Mucosa of descending colon (tissue), 3 donors: ENCODE measurements at regions not wholly inside any gene's neighbourhood (a gene's known extent, or its start where the extent isn't known, plus 50 kb on each side); places are given as distances from the start of the nearest gene placed in this dataset. TPM values are rescaled to one million over a fixed set of nuclear protein-coding genes. Genes with fewer than 3 reads are reported as not detected.

Experiments used
- ATAC-seq: fragments of 200-7000 bp; cut with Tn5 transposase; one replicate; pipeline ENCODE4 v1.9.1; 2020; ENCODE audit warnings: mild to moderate bottlenecking, moderate library complexity
- DNase-seq, 3 donors: peaks; one replicate each; pipeline ENCODE4 v3.0.0-alpha.2; 2020
- H3K36me3 ChIP-seq: fragments of 200-600 bp; one replicate; pipeline ENCODE4 v1.8.0; 2021; ENCODE audit warnings: low read depth, mild to moderate bottlenecking
- H3K4me1 ChIP-seq: fragments of 200-600 bp; one replicate; pipeline ENCODE4 v1.8.0; 2021; ENCODE audit warnings: low read depth, mild to moderate bottlenecking
- H3K4me3 ChIP-seq: fragments of 200-600 bp; one replicate; pipeline ENCODE4 v1.8.0; 2021; ENCODE audit warnings: mild to moderate bottlenecking
- H3K9me3 ChIP-seq: fragments of 200-600 bp; one replicate; pipeline ENCODE4 v1.8.0; 2021; ENCODE audit warnings: mild to moderate bottlenecking
- CTCF ChIP-seq: fragments of 200-600 bp; IDR thresholded peaks from one replicate; pipeline ENCODE4 v1.8.0; 2022; ENCODE audit warnings: antibody characterized with exemption, mild to moderate bottlenecking
- intact Hi-C, 2 donors: fragments of 100-400 bp; cut with DNase I in 1 of 2; cut with micrococcal nuclease in 1 of 2; formaldehyde crosslinking; loops; one replicate each; pipeline versions ENCODE4 v1.11.0 to v1.11.1; 2022; cut with DNase I, micrococcal nuclease
- microRNA-seq: library from miRNA; unstranded; fragments of <30 nt; microRNA quantifications from one replicate; pipeline ENCODE4, GENCODE V29; 2019
- donor health status: DM: no; HTN: no; CAD: no; lungs with moderate emphysema.
- donor health status: DM: no; HTN: no; CAD: no.
- donor health status: DM: no; HTN: yes; CAD: no.

- Histone ChIP-seq H3K9me3 (no peaks in the 10 kb centered on the region), H3K4me1 (peaks cover 5% of the 10 kb centered on the region), H3K4me3 (no peak overlapping the region), H3K36me3 (no peaks in the 10 kb centered on the region)
- DNase-seq (no peak), ATAC-seq (no peak)
- TF ChIP-seq CTCF: no peak
- intact Hi-C loops: no loop called here
Observed at GRCh38 chr10:3836222-3836820, 51.3 kb upstream of the KLF6 start.

- no peaks in the 10 kb centered on the region for H3K9me3 ChIP-seq
- intact Hi-C loops: no loop called here
- no peak overlapping the region for H3K4me3 ChIP-seq
- no peak for TF ChIP-seq CTCF
- DNase-seq: no peak
- ATAC-seq: peak; percentile 88
- H3K36me3 ChIP-seq: no peaks in the 10 kb centered on the region
- peaks cover 7% of the 10 kb centered on the region for H3K4me1 ChIP-seq
Observed at GRCh38 chr10:3835770-3836169, 50.8 kb upstream of the KLF6 start.

- Histone ChIP-seq H3K9me3 (no peaks in the 10 kb centered on the region), H3K4me3 (no peak overlapping the region), H3K36me3 (no peaks in the 10 kb centered on the region), H3K4me1 (peaks cover 9% of the 10 kb centered on the region)
- intact Hi-C loops: no loop called here
- no peak for TF ChIP-seq CTCF
- no peak for DNase-seq
- ATAC-seq: no peak
Observed at GRCh38 chr10:3834947-3835346, 49.9 kb upstream of the KLF6 start.

Small RNA genes in the stretch of these regions (microRNA-seq; reads per million reads assigned to microRNA genes)
- gene MIR6078: not detected
